ENCODE measurements at regions not wholly inside any gene's neighbourhood (a gene's known extent, or its start where the extent isn't known, plus 50 kb on each side); places are given as distances from the start of the nearest gene placed in this dataset.
"Not testable (repeated sequence)": the region's sequence is repeated elsewhere in the genome, so short reads cannot be mapped to it uniquely, and the experiment has no call there.

DNA sequence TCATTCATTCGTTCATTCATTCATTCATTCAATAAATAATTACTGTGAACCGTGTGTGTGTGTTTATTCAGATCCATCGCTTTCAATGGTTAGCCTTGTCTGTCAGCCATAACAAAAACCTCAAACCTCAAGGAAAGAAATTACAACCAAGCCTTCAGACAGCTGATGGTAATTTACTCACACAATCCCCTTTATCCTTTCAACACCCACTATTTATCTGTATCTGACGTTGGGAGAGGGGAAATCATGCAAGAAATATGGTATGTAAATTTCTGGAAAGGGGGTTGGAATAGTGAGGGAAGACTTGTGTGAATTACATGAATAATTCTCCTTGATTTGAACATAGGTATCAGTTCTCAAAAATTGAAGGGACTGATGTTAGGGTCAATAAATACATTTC is 173.6 kb upstream of the NBPF19 start:
- H4K20me1 ChIP-seq (replicated peaks; ENCODE audit: control insufficient read depth, extremely low read depth, insufficient read depth, low read length); H3K4me1 ChIP-seq (ENCODE audit: control insufficient read depth, extremely low read depth, insufficient read depth, low read length); dilution Hi-C loops (cut with MboI; ENCODE audit: extremely low pct_ligation_motif_present, low sequenced_read_pairs); FAIRE-seq; DNase-seq (ENCODE audit: low read depth, low spot score); CTCF ChIA-PET; BruUV-seq (replicated peaks); H3K27me3 ChIP-seq (ENCODE audit: control insufficient read depth in 2 of 2, insufficient read depth in 2 of 2, low read length in 2 of 2); H3K27ac ChIP-seq (ENCODE audit: insufficient read depth, low read depth, low read length); H3K36me3 ChIP-seq (ENCODE audit: control insufficient read depth in 2 of 2, extremely low read depth in 1 of 2, insufficient read depth in 2 of 2, low read length in 2 of 2); H3K79me2 ChIP-seq (ENCODE audit: control insufficient read depth, insufficient read depth, low read length); H3K9me3 ChIP-seq (replicated peaks; ENCODE audit: control insufficient read depth, insufficient read depth, low read length); H3K9me1 ChIP-seq (replicated peaks; ENCODE audit: control insufficient read depth, extremely low read depth, insufficient read depth, low read length); H2AFZ ChIP-seq (ENCODE audit: low read depth, low read length); POLR2A ChIA-PET; H3K4me2 ChIP-seq (ENCODE audit: insufficient read depth, low read length); H3K9ac ChIP-seq (replicated peaks; ENCODE audit: extremely low read depth, insufficient read depth, low read length); H3K4me3 ChIP-seq (replicated peaks in 1 of 3; ENCODE audit: insufficient read depth in 1 of 3, low read depth in 1 of 3, low read length in 3 of 3); intact Hi-C loops (cut with micrococcal nuclease): not testable (repeated sequence)

DNA sequence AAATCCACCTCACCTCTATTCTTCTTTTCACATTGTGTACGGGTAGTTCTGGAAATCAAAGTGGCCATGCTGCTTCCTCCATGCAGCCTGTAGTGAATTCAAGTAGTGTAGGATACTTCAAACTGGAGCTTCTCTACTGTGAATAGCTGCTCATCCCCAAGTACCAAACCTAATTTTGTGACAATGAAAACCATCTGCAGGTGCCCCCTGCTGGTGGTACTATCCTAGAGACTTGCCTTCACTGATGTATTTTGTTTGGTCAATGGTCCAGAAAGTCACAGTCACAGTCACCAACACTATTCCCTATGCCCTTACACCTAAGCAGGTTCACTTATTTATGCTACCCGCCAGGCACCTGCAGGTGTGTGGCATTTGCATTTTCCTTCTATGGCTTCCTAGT is 170.0 kb upstream of the NBPF19 start:
- H3K27me3 ChIP-seq (ENCODE audit: control insufficient read depth in 2 of 2, insufficient read depth in 2 of 2, low read length in 2 of 2); H3K4me2 ChIP-seq (ENCODE audit: insufficient read depth, low read length); CTCF ChIA-PET; H3K9me1 ChIP-seq (replicated peaks; ENCODE audit: control insufficient read depth, extremely low read depth, insufficient read depth, low read length); H3K9ac ChIP-seq (replicated peaks; ENCODE audit: extremely low read depth, insufficient read depth, low read length); FAIRE-seq; H3K4me3 ChIP-seq (replicated peaks in 1 of 3; ENCODE audit: insufficient read depth in 1 of 3, low read depth in 1 of 3, low read length in 3 of 3); DNase-seq (ENCODE audit: low read depth, low spot score); H2AFZ ChIP-seq (ENCODE audit: low read depth, low read length); H3K27ac ChIP-seq (ENCODE audit: insufficient read depth, low read depth, low read length); intact Hi-C loops (cut with micrococcal nuclease); H3K79me2 ChIP-seq (ENCODE audit: control insufficient read depth, insufficient read depth, low read length); POLR2A ChIA-PET; BruUV-seq (replicated peaks); H4K20me1 ChIP-seq (replicated peaks; ENCODE audit: control insufficient read depth, extremely low read depth, insufficient read depth, low read length); H3K9me3 ChIP-seq (replicated peaks; ENCODE audit: control insufficient read depth, insufficient read depth, low read length); dilution Hi-C loops (cut with MboI; ENCODE audit: extremely low pct_ligation_motif_present, low sequenced_read_pairs); H3K4me1 ChIP-seq (ENCODE audit: control insufficient read depth, extremely low read depth, insufficient read depth, low read length); H3K36me3 ChIP-seq (ENCODE audit: control insufficient read depth in 2 of 2, extremely low read depth in 1 of 2, insufficient read depth in 2 of 2, low read length in 2 of 2): not testable (repeated sequence)

DNA sequence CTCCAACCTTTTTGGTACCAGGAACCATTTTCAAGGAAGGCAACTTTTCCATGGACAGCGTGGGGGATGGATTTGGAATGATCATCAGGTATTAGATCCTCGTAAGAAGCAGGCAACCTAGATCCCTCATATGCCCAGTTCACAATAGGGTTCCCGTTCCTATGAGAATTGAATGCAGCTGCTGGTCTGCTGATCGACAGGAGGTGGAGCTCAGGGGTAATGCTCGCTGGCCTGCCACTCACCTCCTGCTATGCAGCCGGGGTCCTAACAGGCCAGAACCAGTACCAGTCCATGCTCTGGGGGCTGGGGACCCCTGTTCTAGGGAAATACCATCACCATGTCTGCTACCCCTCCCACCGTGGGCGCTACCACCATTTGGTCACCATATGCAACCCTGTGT is 167.2 kb upstream of the NBPF19 start:
- H4K20me1 ChIP-seq (replicated peaks; ENCODE audit: control insufficient read depth, extremely low read depth, insufficient read depth, low read length); H3K9me1 ChIP-seq (replicated peaks; ENCODE audit: control insufficient read depth, extremely low read depth, insufficient read depth, low read length); DNase-seq (ENCODE audit: low read depth, low spot score); H3K27me3 ChIP-seq (ENCODE audit: control insufficient read depth in 2 of 2, insufficient read depth in 2 of 2, low read length in 2 of 2); BruUV-seq (replicated peaks); H3K36me3 ChIP-seq (ENCODE audit: control insufficient read depth in 2 of 2, extremely low read depth in 1 of 2, insufficient read depth in 2 of 2, low read length in 2 of 2); H3K9ac ChIP-seq (replicated peaks; ENCODE audit: extremely low read depth, insufficient read depth, low read length); H3K9me3 ChIP-seq (replicated peaks; ENCODE audit: control insufficient read depth, insufficient read depth, low read length); H2AFZ ChIP-seq (ENCODE audit: low read depth, low read length); POLR2A ChIA-PET; H3K27ac ChIP-seq (ENCODE audit: insufficient read depth, low read depth, low read length); dilution Hi-C loops (cut with MboI; ENCODE audit: extremely low pct_ligation_motif_present, low sequenced_read_pairs); H3K4me3 ChIP-seq (replicated peaks in 1 of 3; ENCODE audit: insufficient read depth in 1 of 3, low read depth in 1 of 3, low read length in 3 of 3); H3K4me1 ChIP-seq (ENCODE audit: control insufficient read depth, extremely low read depth, insufficient read depth, low read length); intact Hi-C loops (cut with micrococcal nuclease); CTCF ChIA-PET; H3K79me2 ChIP-seq (ENCODE audit: control insufficient read depth, insufficient read depth, low read length); FAIRE-seq; H3K4me2 ChIP-seq (ENCODE audit: insufficient read depth, low read length): not testable (repeated sequence)

DNA sequence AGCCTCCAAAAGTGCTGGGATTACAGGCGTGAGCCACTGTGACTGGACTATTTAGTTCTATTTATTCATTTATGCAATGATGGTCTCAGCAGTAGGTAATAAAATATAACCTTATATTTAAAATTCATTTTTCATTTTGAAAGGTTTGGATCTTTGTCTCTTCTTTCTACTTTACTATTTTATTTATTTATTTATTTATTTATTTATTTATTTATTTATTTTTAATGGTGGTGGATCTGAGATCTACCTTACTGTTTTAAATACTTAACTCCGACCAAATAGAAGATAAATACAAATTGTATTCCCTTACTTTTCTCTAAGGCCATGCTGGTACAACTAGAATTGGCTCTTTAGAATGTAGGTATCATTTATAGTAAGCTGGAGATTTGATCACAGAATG is 159.9 kb upstream of the NBPF19 start:
- FAIRE-seq; H4K20me1 ChIP-seq (replicated peaks; ENCODE audit: control insufficient read depth, extremely low read depth, insufficient read depth, low read length); intact Hi-C loops (cut with micrococcal nuclease); H3K4me1 ChIP-seq (ENCODE audit: control insufficient read depth, extremely low read depth, insufficient read depth, low read length); H3K27ac ChIP-seq (ENCODE audit: insufficient read depth, low read depth, low read length); H2AFZ ChIP-seq (ENCODE audit: low read depth, low read length); DNase-seq (ENCODE audit: low read depth, low spot score); H3K9me1 ChIP-seq (replicated peaks; ENCODE audit: control insufficient read depth, extremely low read depth, insufficient read depth, low read length); H3K9ac ChIP-seq (replicated peaks; ENCODE audit: extremely low read depth, insufficient read depth, low read length); POLR2A ChIA-PET; BruUV-seq (replicated peaks); dilution Hi-C loops (cut with MboI; ENCODE audit: extremely low pct_ligation_motif_present, low sequenced_read_pairs); CTCF ChIA-PET; H3K4me3 ChIP-seq (replicated peaks in 1 of 3; ENCODE audit: insufficient read depth in 1 of 3, low read depth in 1 of 3, low read length in 3 of 3); H3K79me2 ChIP-seq (ENCODE audit: control insufficient read depth, insufficient read depth, low read length); H3K4me2 ChIP-seq (ENCODE audit: insufficient read depth, low read length); H3K9me3 ChIP-seq (replicated peaks; ENCODE audit: control insufficient read depth, insufficient read depth, low read length); H3K27me3 ChIP-seq (ENCODE audit: control insufficient read depth in 2 of 2, insufficient read depth in 2 of 2, low read length in 2 of 2); H3K36me3 ChIP-seq (ENCODE audit: control insufficient read depth in 2 of 2, extremely low read depth in 1 of 2, insufficient read depth in 2 of 2, low read length in 2 of 2): not testable (repeated sequence)

Data from endothelial cell of umbilical vein (primary cell).